ENCODE measurements at regions not wholly inside any gene's neighbourhood (a gene's known extent, or its start where the extent isn't known, plus 50 kb on each side); places are given as distances from the start of the nearest gene placed in this dataset.

DNA sequence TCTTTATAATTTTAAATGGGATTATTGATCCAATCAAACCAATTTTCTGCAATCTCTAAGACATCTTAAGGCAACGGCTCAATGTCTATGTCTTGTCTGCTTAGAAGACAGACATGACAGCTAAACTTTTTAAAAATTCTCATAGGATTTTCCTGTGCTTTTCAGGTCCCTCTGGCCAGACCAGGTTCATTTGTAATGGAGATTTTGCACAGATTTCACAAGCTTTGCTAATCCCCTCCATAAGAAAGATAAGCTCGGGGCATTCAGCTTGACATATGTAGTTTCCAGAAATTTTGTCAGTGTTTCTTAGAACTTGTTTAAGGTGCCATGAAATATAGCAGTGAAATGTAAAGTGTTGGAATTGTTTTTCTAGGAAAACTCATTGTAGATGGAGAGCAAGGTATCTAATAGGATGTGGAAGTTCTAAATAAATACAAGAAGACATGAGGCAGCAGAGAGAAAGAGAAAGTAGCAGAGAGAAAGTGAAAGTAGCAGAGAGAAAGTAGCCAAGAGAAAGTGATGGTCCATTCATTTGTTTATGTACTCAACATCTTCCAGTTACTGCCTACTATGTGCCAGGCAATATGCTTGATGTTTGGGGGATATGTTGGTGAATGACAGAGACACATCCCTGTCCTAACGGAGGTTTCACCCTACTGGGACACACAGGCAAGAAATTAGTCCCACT lies 219.1 kb upstream of the ARHGAP42 start:
- TF ChIP-seq, protein P1, sequence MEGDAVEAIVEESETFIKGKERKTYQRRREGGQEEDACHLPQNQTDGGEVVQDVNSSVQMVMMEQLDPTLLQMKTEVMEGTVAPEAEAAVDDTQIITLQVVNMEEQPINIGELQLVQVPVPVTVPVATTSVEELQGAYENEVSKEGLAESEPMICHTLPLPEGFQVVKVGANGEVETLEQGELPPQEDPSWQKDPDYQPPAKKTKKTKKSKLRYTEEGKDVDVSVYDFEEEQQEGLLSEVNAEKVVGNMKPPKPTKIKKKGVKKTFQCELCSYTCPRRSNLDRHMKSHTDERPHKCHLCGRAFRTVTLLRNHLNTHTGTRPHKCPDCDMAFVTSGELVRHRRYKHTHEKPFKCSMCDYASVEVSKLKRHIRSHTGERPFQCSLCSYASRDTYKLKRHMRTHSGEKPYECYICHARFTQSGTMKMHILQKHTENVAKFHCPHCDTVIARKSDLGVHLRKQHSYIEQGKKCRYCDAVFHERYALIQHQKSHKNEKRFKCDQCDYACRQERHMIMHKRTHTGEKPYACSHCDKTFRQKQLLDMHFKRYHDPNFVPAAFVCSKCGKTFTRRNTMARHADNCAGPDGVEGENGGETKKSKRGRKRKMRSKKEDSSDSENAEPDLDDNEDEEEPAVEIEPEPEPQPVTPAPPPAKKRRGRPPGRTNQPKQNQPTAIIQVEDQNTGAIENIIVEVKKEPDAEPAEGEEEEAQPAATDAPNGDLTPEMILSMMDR (IDR thresholded peaks at IDR 0.05): no peak
- no peak for TF ChIP-seq POLR2A (IDR thresholded peaks at IDR 0.05)
